ENCODE measurements at regions not wholly inside any gene's neighbourhood (a gene's known extent, or its start where the extent isn't known, plus 50 kb on each side); places are given as distances from the start of the nearest gene placed in this dataset.

- Histone ChIP-seq H3K27me3 (peaks cover 67% of the 10 kb centered on the region), H3K9me3 (no peaks in the 10 kb centered on the region), H3K4me1 (peaks cover 0 to 13% (median 0%) of the 10 kb centered on the region in 3 donors), H3K36me3 (no peaks in the 10 kb centered on the region), H3K27ac (no peak overlapping the region), H3K4me3 (no peak overlapping the region)
- TF ChIP-seq POLR2A (IDR thresholded peaks at IDR 0.05) (no peak), POLR2AphosphoS5 (IDR thresholded peaks at IDR 0.05) (no peak), CTCF (IDR thresholded peaks at IDR 0.05) (no peak), EP300 (IDR thresholded peaks at IDR 0.05) (no peak)
- WGBS, 2 donors (ENCODE audit: low coverage in 1 of 2): 67 to 78% methylated on average over 9 to 11 of the region's 11 CpGs
- ATAC-seq: no peak
Measured at GRCh38 chr14:97221572-97222285, 424.5 kb downstream of the VRK1 start.

- no peak for ATAC-seq
- Histone ChIP-seq H3K27me3 (peaks cover 57% of the 10 kb centered on the region), H3K4me3 (no peak overlapping the region), H3K36me3 (no peaks in the 10 kb centered on the region), H3K9me3 (no peaks in the 10 kb centered on the region), H3K27ac (no peak overlapping the region), H3K4me1 (peaks cover 0 to 7% (median 0%) of the 10 kb centered on the region in 3 donors)
- WGBS, 2 donors (ENCODE audit: low coverage in 1 of 2): 22 to 36% methylated on average over 4 to 7 of the region's 8 CpGs
- TF ChIP-seq CTCF (IDR thresholded peaks at IDR 0.05) (no peak), POLR2AphosphoS5 (IDR thresholded peaks at IDR 0.05) (no peak), POLR2A (IDR thresholded peaks at IDR 0.05) (no peak), EP300 (IDR thresholded peaks at IDR 0.05) (no peak)
Measured at GRCh38 chr14:97224016-97224415, 426.8 kb downstream of the VRK1 start.

GRCh38 chr14:97230051-97230450 lies 432.9 kb downstream of the VRK1 start:
- Histone ChIP-seq H3K4me3 (no peak overlapping the region), H3K27me3 (peaks cover 22% of the 10 kb centered on the region), H3K4me1 (no peaks in the 10 kb centered on the region), H3K36me3 (no peaks in the 10 kb centered on the region), H3K9me3 (no peaks in the 10 kb centered on the region), H3K27ac (no peak overlapping the region)
- WGBS, 2 donors (ENCODE audit: low coverage in 1 of 2): 15 to 68% methylated on average over 7 to 8 of the region's 8 CpGs
- TF ChIP-seq CTCF (IDR thresholded peaks at IDR 0.05) (no peak), POLR2A (IDR thresholded peaks at IDR 0.05) (no peak), EP300 (IDR thresholded peaks at IDR 0.05) (no peak), POLR2AphosphoS5 (IDR thresholded peaks at IDR 0.05) (no peak)
- no peak for ATAC-seq

GRCh38 chr14:97233319-97233985 lies 436.3 kb downstream of the VRK1 start:
- no peaks in the 10 kb centered on the region for H3K36me3 ChIP-seq
- no peak for ATAC-seq
- H3K4me3 ChIP-seq: no peak overlapping the region
- H3K9me3 ChIP-seq: no peaks in the 10 kb centered on the region
- H3K4me1 ChIP-seq: no peaks in the 10 kb centered on the region
- no peak overlapping the region for H3K27ac ChIP-seq
- TF ChIP-seq EP300 (IDR thresholded peaks at IDR 0.05) (no peak), POLR2AphosphoS5 (IDR thresholded peaks at IDR 0.05) (no peak), POLR2A (IDR thresholded peaks at IDR 0.05) (no peak), CTCF (IDR thresholded peaks at IDR 0.05) (no peak)
- 37 to 64% methylated on average over 9 of the region's 9 CpGs for WGBS, 2 donors (ENCODE audit: low coverage in 1 of 2)
- H3K27me3 ChIP-seq: peaks cover 28% of the 10 kb centered on the region

- ATAC-seq: no peak
- 84 to 88% methylated on average over 6 to 7 of the region's 7 CpGs for WGBS, 2 donors (ENCODE audit: low coverage in 1 of 2)
- TF ChIP-seq POLR2A (IDR thresholded peaks at IDR 0.05) (no peak), CTCF (IDR thresholded peaks at IDR 0.05) (no peak), EP300 (IDR thresholded peaks at IDR 0.05) (no peak), POLR2AphosphoS5 (IDR thresholded peaks at IDR 0.05) (no peak)
Measured at GRCh38 chr14:97246648-97247047, 449.5 kb downstream of the VRK1 start.

More at GRCh38 chr14:97246648-97247047, 449.5 kb downstream of the VRK1 start:
- Histone ChIP-seq H3K4me3 (no peak overlapping the region), H3K27me3 (peaks cover 12% of the 10 kb centered on the region), H3K4me1 (no peaks in the 10 kb centered on the region), H3K36me3 (no peaks in the 10 kb centered on the region), H3K9me3 (no peaks in the 10 kb centered on the region), H3K27ac (no peak overlapping the region)
